Psoas muscle (tissue), 7 donors: ENCODE measurements at regions not wholly inside any gene's neighbourhood (a gene's known extent, or its start where the extent isn't known, plus 50 kb on each side); places are given as distances from the start of the nearest gene placed in this dataset.

ENCODE experiments used
- ATAC-seq, 4 donors: fragments of 200-7000 bp; cut with Tn5 transposase; one replicate each; pipeline ENCODE4 v1.9.1; 2020; ENCODE audit warnings: moderate library complexity in 3 of 4, mild to moderate bottlenecking in 2 of 4
- DNase-seq, 2 donors: peaks; one replicate each; pipeline ENCODE4 v3.0.0-alpha.2; 2020
- H3K27ac ChIP-seq: fragments of 200-600 bp; one replicate; pipeline ENCODE4 v1.8.0; 2022
- H3K27me3 ChIP-seq, 3 donors: fragments of 200-600 bp in 1 of 3; one replicate each; pipeline versions ENCODE4 v1.6.1 to v1.8.0; 2013 to 2022; ENCODE audit warnings: low read length in 2 of 3, mild to moderate bottlenecking in 2 of 3, moderate library complexity in 1 of 3; ENCODE audit not compliant: insufficient read depth in 3 of 3
- H3K36me3 ChIP-seq, 2 donors: fragments of 200-600 bp in 1 of 2; one replicate each; pipeline versions ENCODE4 v1.6.1 to v1.8.0; 2013 to 2022; ENCODE audit warnings: low read depth in 1 of 2, mild to moderate bottlenecking in 1 of 2, moderate library complexity in 1 of 2; ENCODE audit not compliant: insufficient read depth in 1 of 2
- H3K4me1 ChIP-seq: fragments of 200-600 bp; one replicate; pipeline ENCODE4 v1.8.0; 2022
- H3K4me3 ChIP-seq: fragments of 200-600 bp; one replicate; pipeline ENCODE4 v1.8.0; 2022; ENCODE audit warnings: mild to moderate bottlenecking
- H3K9me3 ChIP-seq: fragments of 200-600 bp; one replicate; pipeline ENCODE4 v1.8.0; 2022
- WGBS, 3 donors: extraction: QIAGEN DNeasy Blood & Tissue Kit; methylation state at CpG; one replicate each; pipeline versions ENCODE4 v1.1.6 to v1.1.7; 2013; 5-methylcytosine and 5-hydroxymethylcytosine counted together
- intact Hi-C, 2 donors: fragments of 100-400 bp; cut with DNase I; formaldehyde crosslinking; loops; one replicate each; pipeline versions ENCODE4 v1.11.0 to v1.14.2; 2022
- TF ChIP-seq, protein P1 (sequence below): fragments of 200-600 bp; IDR thresholded peaks from one replicate; pipeline ENCODE4 v1.8.0; 2022; ENCODE audit warnings: antibody characterized with exemption
- donor health status: healthy with polysubstance abuse.
- donor health status: DM: no; HTN: no; CAD: no; lungs with moderate emphysema.
- donor health status: Bipolar disorder and iron deficiency.
- donor health status: healthy.
- donor health status: DM: yes; HTN: yes; CAD: no.
- donor health status: DM: no; HTN: no; CAD: no.
- donor health status: DM: yes; HTN: yes; CAD: no.

DNA sequence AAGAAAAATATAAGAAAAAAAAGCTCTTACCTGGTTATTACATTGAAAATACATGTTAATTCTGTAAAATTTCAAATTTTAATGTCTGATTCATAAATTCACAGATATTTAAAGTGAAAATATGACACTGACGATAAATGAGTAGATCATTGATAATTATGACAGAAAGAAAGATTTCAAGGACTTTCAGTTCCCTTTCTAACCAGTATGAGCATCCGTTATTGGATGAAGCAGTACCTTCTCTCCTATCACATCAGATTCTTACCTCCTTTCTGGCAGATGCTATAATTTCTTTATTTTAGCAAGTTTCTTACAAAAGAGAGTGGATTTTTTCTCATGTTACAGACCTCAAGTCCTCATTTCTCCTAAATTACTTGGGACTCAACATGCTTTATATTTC is 847.3 kb downstream of the JRKL start:
- Histone ChIP-seq H3K9me3 (no peaks in the 10 kb centered on the region), H3K4me3 (no peak overlapping the region), H3K4me1 (no peaks in the 10 kb centered on the region), H3K36me3 (no peaks in the 10 kb centered on the region), H3K27me3 (no peaks in the 10 kb centered on the region), H3K27ac (no peak overlapping the region)
- no peak for DNase-seq
- intact Hi-C loops: no loop called here
- no peak for ATAC-seq
- WGBS, 3 donors: 82 to 92% (median 85%) methylated on average over 2 of the region's 2 CpGs
- TF ChIP-seq, protein P1, sequence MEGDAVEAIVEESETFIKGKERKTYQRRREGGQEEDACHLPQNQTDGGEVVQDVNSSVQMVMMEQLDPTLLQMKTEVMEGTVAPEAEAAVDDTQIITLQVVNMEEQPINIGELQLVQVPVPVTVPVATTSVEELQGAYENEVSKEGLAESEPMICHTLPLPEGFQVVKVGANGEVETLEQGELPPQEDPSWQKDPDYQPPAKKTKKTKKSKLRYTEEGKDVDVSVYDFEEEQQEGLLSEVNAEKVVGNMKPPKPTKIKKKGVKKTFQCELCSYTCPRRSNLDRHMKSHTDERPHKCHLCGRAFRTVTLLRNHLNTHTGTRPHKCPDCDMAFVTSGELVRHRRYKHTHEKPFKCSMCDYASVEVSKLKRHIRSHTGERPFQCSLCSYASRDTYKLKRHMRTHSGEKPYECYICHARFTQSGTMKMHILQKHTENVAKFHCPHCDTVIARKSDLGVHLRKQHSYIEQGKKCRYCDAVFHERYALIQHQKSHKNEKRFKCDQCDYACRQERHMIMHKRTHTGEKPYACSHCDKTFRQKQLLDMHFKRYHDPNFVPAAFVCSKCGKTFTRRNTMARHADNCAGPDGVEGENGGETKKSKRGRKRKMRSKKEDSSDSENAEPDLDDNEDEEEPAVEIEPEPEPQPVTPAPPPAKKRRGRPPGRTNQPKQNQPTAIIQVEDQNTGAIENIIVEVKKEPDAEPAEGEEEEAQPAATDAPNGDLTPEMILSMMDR: no peak

DNA sequence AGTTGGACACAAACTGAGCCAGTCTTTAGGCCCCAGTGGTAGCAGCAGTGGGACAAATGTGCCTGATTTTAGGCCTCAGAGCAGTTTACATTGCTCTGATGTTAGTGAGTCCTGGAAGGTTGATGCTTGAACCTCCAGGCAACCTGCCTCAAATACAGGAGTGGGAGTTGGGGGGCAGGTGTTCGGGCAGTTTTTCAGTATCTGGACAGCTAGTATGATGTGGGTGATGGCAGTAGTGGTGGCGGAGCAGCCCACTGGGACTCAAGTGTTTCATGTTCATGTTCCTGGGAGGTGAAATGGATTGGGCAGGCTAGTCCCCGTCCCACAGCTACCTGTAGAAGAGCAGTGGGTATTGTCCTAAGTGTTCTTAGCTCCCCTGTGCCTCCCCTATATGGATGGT is 857.8 kb downstream of the JRKL start:
- no peaks in the 10 kb centered on the region for H3K4me1 ChIP-seq
- no peaks in the 10 kb centered on the region for H3K36me3 ChIP-seq
- H3K4me3 ChIP-seq: no peak overlapping the region
- no peaks in the 10 kb centered on the region for H3K27me3 ChIP-seq
- intact Hi-C loops: no loop called here
- DNase-seq (no peak), ATAC-seq (no peak)
- TF ChIP-seq, protein P1: no peak
- H3K9me3 ChIP-seq: no peaks in the 10 kb centered on the region
- 87 to 88% (median 87%) methylated on average over 3 of the region's 3 CpGs for WGBS, 3 donors
- no peak overlapping the region for H3K27ac ChIP-seq

DNA sequence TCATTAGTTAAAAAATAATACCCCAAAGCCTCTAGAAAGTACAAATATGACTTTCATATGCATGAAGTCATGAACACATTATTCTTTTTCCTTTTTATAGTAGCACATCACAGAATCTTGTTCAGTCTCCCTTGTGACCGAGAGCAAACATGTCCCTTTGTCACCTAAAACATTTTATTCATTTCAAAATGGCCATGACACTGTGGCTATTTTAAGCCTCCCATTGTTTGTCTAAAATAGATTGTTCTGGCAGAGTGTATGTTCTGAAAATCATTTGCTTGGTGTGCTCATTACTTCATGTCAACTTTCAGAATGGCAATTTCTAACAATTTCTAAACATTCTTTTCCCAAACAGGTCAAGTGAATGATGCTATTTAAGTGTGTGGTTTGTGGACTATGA is 865.0 kb downstream of the JRKL start:
- ATAC-seq (peak in 3 of 4 donors; percentile 46 to 64 (median 62)), DNase-seq (no peak)
- Histone ChIP-seq H3K27ac (no peak overlapping the region), H3K4me1 (no peaks in the 10 kb centered on the region), H3K9me3 (no peaks in the 10 kb centered on the region), H3K4me3 (no peak overlapping the region), H3K27me3 (no peaks in the 10 kb centered on the region), H3K36me3 (no peaks in the 10 kb centered on the region)
- WGBS, 3 donors: 26 to 58% (median 47%) methylated on average over 1 of the region's 1 CpG
- TF ChIP-seq, protein P1: no peak
- intact Hi-C loops: no loop called here

DNA sequence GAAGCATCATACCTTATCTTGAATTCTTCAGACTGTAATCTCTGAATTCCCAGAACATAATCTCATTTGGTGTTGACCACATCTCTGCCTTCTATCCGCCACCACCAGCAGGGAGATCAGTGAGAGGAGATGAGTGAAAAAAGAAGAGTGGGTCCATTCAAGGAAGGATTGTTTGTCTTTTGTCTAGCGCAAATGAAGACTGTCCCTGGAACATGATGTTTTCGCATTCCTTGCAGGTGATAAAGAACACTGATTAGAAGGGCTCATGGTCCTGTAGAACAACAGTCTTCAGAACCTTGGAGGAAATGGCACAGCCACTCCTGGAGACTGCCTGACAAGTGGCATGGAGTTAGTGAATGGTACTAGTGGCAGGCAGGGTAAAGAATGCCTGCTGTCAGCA is 869.6 kb downstream of the JRKL start:
- intact Hi-C loops: no loop called here
- ATAC-seq (no peak), DNase-seq (no peak)
- Histone ChIP-seq H3K4me3 (no peak overlapping the region), H3K27ac (no peak overlapping the region), H3K4me1 (no peaks in the 10 kb centered on the region), H3K9me3 (no peaks in the 10 kb centered on the region), H3K36me3 (no peaks in the 10 kb centered on the region), H3K27me3 (no peaks in the 10 kb centered on the region)
- TF ChIP-seq, protein P1: no peak
- WGBS, 3 donors: 97 to 100% (median 98%) methylated on average over 3 of the region's 3 CpGs

DNA sequence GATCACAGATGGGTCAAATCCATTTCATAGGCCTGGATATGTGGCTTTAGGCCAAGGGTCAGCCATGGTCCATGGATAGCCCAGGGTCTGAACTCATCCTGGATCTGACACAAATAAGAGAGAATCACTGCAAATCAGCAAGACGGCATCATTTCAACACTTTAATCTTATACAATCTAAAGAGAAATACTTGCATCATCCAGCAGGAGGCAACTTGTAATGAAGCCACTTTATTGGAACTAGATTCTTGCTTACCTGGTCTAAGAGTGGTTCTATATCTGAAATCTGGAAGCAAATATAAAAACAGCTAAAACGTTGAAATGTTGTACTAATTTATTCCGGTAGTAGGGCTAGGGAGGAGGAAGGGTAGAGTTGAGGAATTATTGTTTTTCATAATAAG is 870.1 kb downstream of the JRKL start:
- no peaks in the 10 kb centered on the region for H3K36me3 ChIP-seq
- TF ChIP-seq, protein P1: no peak
- no peaks in the 10 kb centered on the region for H3K9me3 ChIP-seq
- whole genome bisulfite sequencing, 3 donors: 89 to 97% (median 97%) methylated on average over 3 of the region's 3 CpGs
- no peak overlapping the region for H3K4me3 ChIP-seq
- ATAC-seq (no peak), DNase-seq (no peak)
- H3K4me1 ChIP-seq: no peaks in the 10 kb centered on the region
- H3K27me3 ChIP-seq: no peaks in the 10 kb centered on the region
- H3K27ac ChIP-seq: no peak overlapping the region
- intact Hi-C loops: no loop called here
